Smooth muscle cell (in vitro differentiated cells): ENCODE measurements at regions not wholly inside any gene's neighbourhood (a gene's known extent, or its start where the extent isn't known, plus 50 kb on each side); places are given as distances from the start of the nearest gene placed in this dataset.

Source experiments
- DNase-seq: peaks from one replicate; lab custom pipeline; 2025; ENCODE audit not compliant: unreplicated experiment; lab: John Stamatoyannopoulos, UW
- H2AFZ ChIP-seq: fragments of 200-600 bp; sonication (generic); 2 replicates; pipeline ENCODE4 v1.6.0; 2016; ENCODE audit warnings: antibody characterized with exemption, low read depth, mild to moderate bottlenecking
- H3F3A ChIP-seq: fragments of 200-600 bp; sonication (generic); 2 replicates; pipeline ENCODE4 v1.6.0; 2017; ENCODE audit warnings: antibody characterized with exemption, low read depth
- H3K27ac ChIP-seq: fragments of 200-600 bp; sonication (generic); 2 replicates; pipeline ENCODE4 v1.5.1; 2016; ENCODE audit warnings: low read depth, mild to moderate bottlenecking
- H3K27me3 ChIP-seq: fragments of 200-600 bp; sonication (generic); 2 replicates; pipeline ENCODE4 v1.6.1; 2016; ENCODE audit warnings: low read depth, mild to moderate bottlenecking
- H3K36me3 ChIP-seq: fragments of 200-600 bp; sonication (generic); 2 replicates; pipeline ENCODE4 v1.5.1; 2016; ENCODE audit warnings: low read depth
- H3K4me1 ChIP-seq: fragments of 200-600 bp; sonication (generic); 2 replicates; pipeline ENCODE4 v1.5.1; 2016; ENCODE audit warnings: low read depth
- H3K4me2 ChIP-seq: fragments of 200-600 bp; sonication (generic); 2 replicates; pipeline ENCODE4 v1.6.0; 2016; ENCODE audit warnings: mild to moderate bottlenecking
- H3K4me3 ChIP-seq: fragments of 200-600 bp; sonication (generic); 2 replicates; pipeline ENCODE4 v1.5.1; 2016; ENCODE audit warnings: mild to moderate bottlenecking
- H3K79me2 ChIP-seq: fragments of 200-600 bp; sonication (generic); 2 replicates; pipeline ENCODE4 v1.6.0; 2016; ENCODE audit warnings: low read depth, mild to moderate bottlenecking
- H3K9ac ChIP-seq: fragments of 200-600 bp; sonication (generic); 2 replicates; pipeline ENCODE4 v1.6.0; 2016; ENCODE audit warnings: low read depth
- H3K9me3 ChIP-seq: fragments of 200-600 bp; sonication (generic); replicated peaks from 2 replicates; pipeline ENCODE4 v1.5.1; 2016; ENCODE audit warnings: low read depth
- H4K20me1 ChIP-seq: fragments of 200-600 bp; sonication (generic); 2 replicates; pipeline ENCODE4 v1.6.0; 2016; ENCODE audit warnings: low read depth
- WGBS: methylation state at CpG from one replicate; pipeline ENCODE4 v1.1.7; 2016; ENCODE audit warnings: low lambda C conversion rate; 5-methylcytosine and 5-hydroxymethylcytosine counted together
- TF ChIP-seq, protein P1 (sequence below): fragments of 200-600 bp; sonication (generic); IDR thresholded peaks from 2 replicates; pipeline ENCODE4 v1.5.1; 2017; ENCODE audit warnings: borderline replicate concordance, mild to moderate bottlenecking, antibody characterized with exemption; ENCODE audit not compliant: insufficient read depth, poor library complexity, severe bottlenecking

DNA sequence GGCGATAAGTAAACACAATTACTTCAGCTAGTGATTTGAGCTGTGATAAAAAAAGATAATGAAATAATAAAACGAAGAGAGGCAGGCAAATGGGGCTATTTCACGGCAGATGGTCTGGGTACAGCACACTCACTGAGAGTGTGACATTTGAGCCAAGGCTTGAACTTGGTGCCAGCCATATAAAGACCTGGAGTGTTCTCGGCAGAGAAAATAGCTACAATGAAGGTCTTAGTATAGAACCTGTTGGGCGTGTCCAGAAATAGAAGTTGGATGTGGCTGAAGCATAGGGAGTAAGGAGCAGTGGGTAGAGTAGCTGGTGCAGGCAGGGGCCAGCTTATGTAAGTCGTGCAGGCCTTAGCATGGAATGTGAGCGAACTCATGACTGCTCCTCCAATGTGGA, 660.3 kb upstream of the WWC1 start:
- Histone ChIP-seq H3F3A (no peaks in the 10 kb centered on the region), H4K20me1 (no peaks in the 10 kb centered on the region), H3K4me1 (no peaks in the 10 kb centered on the region), H3K9me3 (no peaks in the 10 kb centered on the region), H3K27me3 (no peaks in the 10 kb centered on the region), H3K4me3 (no peak overlapping the region), H3K36me3 (no peaks in the 10 kb centered on the region), H3K9ac (no peak overlapping the region), H3K79me2 (no peaks in the 10 kb centered on the region), H2AFZ (no peak overlapping the region), H3K4me2 (no peak overlapping the region), H3K27ac (no peak overlapping the region)
- no peak for DNase-seq
- TF ChIP-seq, protein P1, sequence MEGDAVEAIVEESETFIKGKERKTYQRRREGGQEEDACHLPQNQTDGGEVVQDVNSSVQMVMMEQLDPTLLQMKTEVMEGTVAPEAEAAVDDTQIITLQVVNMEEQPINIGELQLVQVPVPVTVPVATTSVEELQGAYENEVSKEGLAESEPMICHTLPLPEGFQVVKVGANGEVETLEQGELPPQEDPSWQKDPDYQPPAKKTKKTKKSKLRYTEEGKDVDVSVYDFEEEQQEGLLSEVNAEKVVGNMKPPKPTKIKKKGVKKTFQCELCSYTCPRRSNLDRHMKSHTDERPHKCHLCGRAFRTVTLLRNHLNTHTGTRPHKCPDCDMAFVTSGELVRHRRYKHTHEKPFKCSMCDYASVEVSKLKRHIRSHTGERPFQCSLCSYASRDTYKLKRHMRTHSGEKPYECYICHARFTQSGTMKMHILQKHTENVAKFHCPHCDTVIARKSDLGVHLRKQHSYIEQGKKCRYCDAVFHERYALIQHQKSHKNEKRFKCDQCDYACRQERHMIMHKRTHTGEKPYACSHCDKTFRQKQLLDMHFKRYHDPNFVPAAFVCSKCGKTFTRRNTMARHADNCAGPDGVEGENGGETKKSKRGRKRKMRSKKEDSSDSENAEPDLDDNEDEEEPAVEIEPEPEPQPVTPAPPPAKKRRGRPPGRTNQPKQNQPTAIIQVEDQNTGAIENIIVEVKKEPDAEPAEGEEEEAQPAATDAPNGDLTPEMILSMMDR, result no peak
- 92% methylated on average over 7 of the region's 7 CpGs for WGBS

GRCh38 chr5:167633114-167633513, 658.3 kb upstream of the WWC1 start:
- Histone ChIP-seq H3K4me2 (no peak overlapping the region), H3K9ac (no peak overlapping the region)
- TF ChIP-seq, protein P1, result no peak

GRCh38 chr5:167633931-167634341, 657.5 kb upstream of the WWC1 start:
- H2AFZ ChIP-seq, result no peak overlapping the region
- TF ChIP-seq, protein P1, result no peak
- H3F3A ChIP-seq, result no peaks in the 10 kb centered on the region
- H3K27ac ChIP-seq, result peak overlapping the region; percentile 59
- no peaks in the 10 kb centered on the region for H3K79me2 ChIP-seq
- H3K36me3 ChIP-seq, result no peaks in the 10 kb centered on the region
- H3K9me3 ChIP-seq, result no peaks in the 10 kb centered on the region
- no peaks in the 10 kb centered on the region for H3K4me1 ChIP-seq
- H3K27me3 ChIP-seq, result no peaks in the 10 kb centered on the region
- no peaks in the 10 kb centered on the region for H4K20me1 ChIP-seq
- H3K4me3 ChIP-seq, result no peak overlapping the region
- no peak overlapping the region for H3K9ac ChIP-seq
- no peak for DNase-seq
- peak overlapping the region; percentile 34 for H3K4me2 ChIP-seq
- WGBS, result 50% methylated on average over 2 of the region's 2 CpGs

More at GRCh38 chr5:167633114-167633513, 658.3 kb upstream of the WWC1 start:
- no peak overlapping the region for H3K27ac ChIP-seq
- H3K36me3 ChIP-seq, result no peaks in the 10 kb centered on the region
- no peak for DNase-seq
- 75% methylated on average over 3 of the region's 3 CpGs for WGBS
- no peaks in the 10 kb centered on the region for H3F3A ChIP-seq
- no peak overlapping the region for H2AFZ ChIP-seq
- H3K4me3 ChIP-seq, result no peak overlapping the region
- no peaks in the 10 kb centered on the region for H3K4me1 ChIP-seq
- no peaks in the 10 kb centered on the region for H3K27me3 ChIP-seq
- no peaks in the 10 kb centered on the region for H3K79me2 ChIP-seq
- H4K20me1 ChIP-seq, result no peaks in the 10 kb centered on the region
- H3K9me3 ChIP-seq, result no peaks in the 10 kb centered on the region

DNA sequence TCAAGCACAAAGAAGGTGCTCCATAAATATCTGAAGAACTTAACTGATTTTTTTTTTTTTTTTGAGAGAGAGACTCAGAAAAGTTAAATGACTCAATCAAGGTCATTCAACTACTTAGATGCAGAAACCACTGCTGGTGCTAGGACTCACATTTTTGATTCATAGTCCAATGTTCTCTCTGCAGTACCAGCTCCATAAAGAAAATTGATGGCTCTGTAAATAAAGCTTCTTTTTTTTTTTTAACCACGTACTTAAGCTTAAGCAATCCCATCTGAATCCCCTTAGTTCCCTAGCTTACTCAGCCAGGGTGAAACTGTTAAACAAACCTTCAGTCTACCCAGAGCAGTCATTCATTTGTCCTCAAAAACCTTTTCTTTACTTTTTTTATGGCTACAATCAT, 657.0 kb upstream of the WWC1 start:
- no peaks in the 10 kb centered on the region for H3K36me3 ChIP-seq
- H3K4me1 ChIP-seq, result no peaks in the 10 kb centered on the region
- H4K20me1 ChIP-seq, result no peaks in the 10 kb centered on the region
- H3K4me2 ChIP-seq, result peak overlapping the region; percentile 34
- peaks cover 1% of the 10 kb centered on the region for H3F3A ChIP-seq
- no peak overlapping the region for H3K9ac ChIP-seq
- 20% methylated on average over 1 of the region's 1 CpG for WGBS
- no peak overlapping the region for H2AFZ ChIP-seq
- no peak for DNase-seq
- H3K4me3 ChIP-seq, result no peak overlapping the region
- no peaks in the 10 kb centered on the region for H3K27me3 ChIP-seq
- H3K27ac ChIP-seq, result peak overlapping the region; percentile 59
- TF ChIP-seq, protein P1, result no peak
- no peaks in the 10 kb centered on the region for H3K79me2 ChIP-seq
- no peaks in the 10 kb centered on the region for H3K9me3 ChIP-seq
